Daoy (cell line): ENCODE measurements at regions not wholly inside any gene's neighbourhood (a gene's known extent, or its start where the extent isn't known, plus 50 kb on each side); places are given as distances from the start of the nearest gene placed in this dataset.
"Not testable (repeated sequence)": the region's sequence is repeated elsewhere in the genome, so short reads cannot be mapped to it uniquely, and the experiment has no call there.

ENCODE experiments used
- DNase-seq: peaks from one replicate; pipeline ENCODE4 v3.0.0-alpha.2; 2015; ENCODE audit warnings: low read depth

GRCh38 chr4:128570387-128570975 is 239.0 kb upstream of the JADE1 start:
- peak; percentile 10 for DNase-seq

- DNase-seq = no peak
These were observed 242.8 kb upstream of the JADE1 start for GRCh38 chr4:128566693-128567092.

GRCh38 chr4:128565565-128566186 is 243.8 kb upstream of the JADE1 start:
- DNase-seq = peak; percentile 34

GRCh38 chr4:128565054-128565453 is 244.4 kb upstream of the JADE1 start:
- DNase-seq = no peak

- DNase-seq = no peak
These were observed 245.3 kb upstream of the JADE1 start for GRCh38 chr4:128564081-128564630.

GRCh38 chr4:128560754-128561495 is 248.6 kb upstream of the JADE1 start:
- DNase-seq = no peak

- DNase-seq = no peak
These were observed 250.4 kb upstream of the JADE1 start for GRCh38 chr4:128558896-128559679.

GRCh38 chr4:128556756-128557155 is 252.7 kb upstream of the JADE1 start:
- no peak for DNase-seq

- no peak for DNase-seq
These were observed 255.6 kb upstream of the JADE1 start for GRCh38 chr4:128553686-128554515.

- DNase-seq = no peak
These were observed 257.0 kb upstream of the JADE1 start for GRCh38 chr4:128552586-128552907.

- DNase-seq = no peak
These were observed 258.2 kb upstream of the JADE1 start for GRCh38 chr4:128551280-128551679.

- no peak for DNase-seq
These were observed 259.4 kb upstream of the JADE1 start for GRCh38 chr4:128550060-128550459.

- no peak for DNase-seq
These were observed 259.9 kb upstream of the JADE1 start for GRCh38 chr4:128549636-128550035.

- DNase-seq = no peak
These were observed 260.8 kb upstream of the PGRMC2 start for GRCh38 chr4:128548381-128548780.

GRCh38 chr4:128544272-128544671 is 256.7 kb upstream of the PGRMC2 start:
- DNase-seq = no peak

- no peak for DNase-seq
These were observed 256.1 kb upstream of the PGRMC2 start for GRCh38 chr4:128543696-128544095.

- no peak for DNase-seq
These were observed 254.4 kb upstream of the PGRMC2 start for GRCh38 chr4:128542047-128542446.

- no peak for DNase-seq
These were observed 252.5 kb upstream of the PGRMC2 start for GRCh38 chr4:128540122-128540521.

GRCh38 chr4:128538111-128538882 is 250.7 kb upstream of the PGRMC2 start:
- no peak for DNase-seq

GRCh38 chr4:128536746-128537145 is 249.1 kb upstream of the PGRMC2 start:
- no peak for DNase-seq

GRCh38 chr4:128535510-128535909 is 247.9 kb upstream of the PGRMC2 start:
- DNase-seq = not testable (repeated sequence)
